HEK293T (cell line): ENCODE measurements at regions not wholly inside any gene's neighbourhood (a gene's known extent, or its start where the extent isn't known, plus 50 kb on each side); places are given as distances from the start of the nearest gene placed in this dataset.
"Not testable (repeated sequence)": the region's sequence is repeated elsewhere in the genome, so short reads cannot be mapped to it uniquely, and the experiment has no call there.

Experiments used
- CTCF ChIA-PET: fragments of 350-600 bp; formaldehyde crosslinking; extraction: SDS; loops from one replicate; lab custom pipeline; 2021; ENCODE audit warnings: antibody characterized with exemption, inconsistent platforms; lab: Yijun Ruan, JAX
- POLR2A ChIA-PET: fragments of 350-600 bp; formaldehyde crosslinking; extraction: SDS; loops from one replicate; lab custom pipeline; 2020; ENCODE audit warnings: antibody characterized with exemption, inconsistent platforms; lab: Yijun Ruan, JAX
- DNase-seq: peaks from one replicate; pipeline ENCODE4 v3.0.0; 2012; ENCODE audit warnings: mixed read lengths; ENCODE audit errors: extremely low spot score
- ARNT ChIP-seq: fragments of 450-650 bp; IDR thresholded peaks from 2 replicates; pipeline ENCODE4 v1.6.1; 2017; ENCODE audit warnings: mild to moderate bottlenecking
- BHLHE40 ChIP-seq: fragments of 450-650 bp; IDR thresholded peaks from 2 replicates; pipeline ENCODE4 v1.6.1; 2016; ENCODE audit warnings: mild to moderate bottlenecking, moderate library complexity, borderline replicate concordance
- CTBP1 ChIP-seq: fragments of 450-650 bp; IDR thresholded peaks from 2 replicates; pipeline ENCODE4 v1.6.1; 2016; ENCODE audit warnings: borderline replicate concordance
- ELF4 ChIP-seq: fragments of 450-650 bp; IDR thresholded peaks from 2 replicates; pipeline ENCODE4 v1.6.1; 2017; ENCODE audit warnings: antibody characterized with exemption
- FOXA1 ChIP-seq: fragments of 450-650 bp; IDR thresholded peaks from 2 replicates; pipeline ENCODE4 v1.6.1; 2016; ENCODE audit warnings: mild to moderate bottlenecking
- FOXK2 ChIP-seq: fragments of 450-650 bp; IDR thresholded peaks from 2 replicates; pipeline ENCODE4 v1.6.1; 2016; ENCODE audit warnings: mild to moderate bottlenecking
- FOXM1 ChIP-seq: fragments of 450-650 bp; IDR thresholded peaks from 2 replicates; pipeline ENCODE4 v1.6.1; 2017; ENCODE audit warnings: mild to moderate bottlenecking, borderline replicate concordance
- HDGF ChIP-seq: fragments of 450-650 bp; IDR thresholded peaks from 2 replicates; pipeline ENCODE4 v1.6.1; 2017; ENCODE audit warnings: antibody characterized with exemption, borderline replicate concordance
- L3MBTL2 ChIP-seq: fragments of 450-650 bp; conservative IDR thresholded peaks from 2 replicates; pipeline ENCODE4 v1.6.1; 2016; ENCODE audit warnings: mild to moderate bottlenecking
- LEF1 ChIP-seq: fragments of 450-650 bp; IDR thresholded peaks from 2 replicates; pipeline ENCODE4 v1.6.1; 2017; ENCODE audit warnings: mild to moderate bottlenecking, borderline replicate concordance
- NFRKB ChIP-seq: fragments of 450-650 bp; IDR thresholded peaks from 2 replicates; pipeline ENCODE4 v1.6.1; 2016; ENCODE audit warnings: mild to moderate bottlenecking, moderate library complexity
- SP1 ChIP-seq: fragments of 450-650 bp; IDR thresholded peaks from 2 replicates; pipeline ENCODE4 v1.6.1; 2017
- SUZ12 ChIP-seq: fragments of 450-650 bp; IDR thresholded peaks from 2 replicates; pipeline ENCODE4 v1.6.1; 2016; ENCODE audit warnings: mild to moderate bottlenecking
- TARDBP ChIP-seq: fragments of 450-650 bp; IDR thresholded peaks from 2 replicates; pipeline ENCODE4 v1.6.1; 2016
- ZNF384 ChIP-seq: fragments of 450-650 bp; IDR thresholded peaks from 2 replicates; pipeline ENCODE4 v1.6.1; 2016

DNA sequence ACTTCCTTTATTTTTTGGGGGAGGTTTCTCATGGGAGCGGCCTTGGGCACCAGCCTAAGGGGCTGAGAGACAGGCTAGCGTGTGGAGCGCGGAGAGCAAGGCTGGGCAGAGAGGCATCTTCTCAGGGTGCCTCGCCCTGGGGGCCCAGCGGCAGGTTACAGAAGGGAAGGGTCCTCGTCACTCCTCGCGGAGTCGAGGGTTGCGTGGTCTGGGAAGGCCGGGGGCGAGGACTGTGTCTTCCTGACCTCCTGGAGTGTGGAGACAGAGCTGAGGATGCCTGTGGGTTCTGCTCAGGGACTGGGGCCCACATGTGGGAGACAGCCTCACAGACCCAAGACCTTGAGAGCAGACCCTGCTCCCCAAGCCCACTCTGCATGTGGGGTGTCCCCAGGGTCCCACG lies 79.6 kb upstream of the LRPAP1 start:
- DNase-seq, result no peak
- POLR2A ChIA-PET, result no interaction called here

DNA sequence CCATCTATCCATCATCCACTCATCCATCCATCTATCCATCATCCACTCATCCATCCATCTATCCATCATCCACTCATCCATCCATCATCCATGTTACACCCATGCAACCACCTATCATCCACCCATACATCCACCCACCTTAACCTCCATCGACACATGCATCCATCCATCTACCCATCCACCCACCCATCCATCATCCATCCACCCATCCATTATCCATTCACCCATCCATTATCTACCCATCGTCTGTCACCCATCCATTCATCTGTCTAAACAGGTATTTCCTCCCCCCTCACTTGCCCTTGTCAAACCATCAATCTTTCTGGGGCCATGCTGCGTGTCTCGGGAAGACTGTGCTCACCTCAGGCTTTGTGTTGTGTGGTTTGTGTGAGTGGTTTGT lies 78.6 kb upstream of the LRPAP1 start:
- POLR2A ChIA-PET, DNase-seq, CTCF ChIA-PET: not testable (repeated sequence)

More for the DNA sequence above, 79.6 kb upstream of the LRPAP1 start:
- CTCF ChIA-PET, result no interaction called here
- TF ChIP-seq LEF1 (no peak), TARDBP (no peak), ZNF384 (no peak)

DNA sequence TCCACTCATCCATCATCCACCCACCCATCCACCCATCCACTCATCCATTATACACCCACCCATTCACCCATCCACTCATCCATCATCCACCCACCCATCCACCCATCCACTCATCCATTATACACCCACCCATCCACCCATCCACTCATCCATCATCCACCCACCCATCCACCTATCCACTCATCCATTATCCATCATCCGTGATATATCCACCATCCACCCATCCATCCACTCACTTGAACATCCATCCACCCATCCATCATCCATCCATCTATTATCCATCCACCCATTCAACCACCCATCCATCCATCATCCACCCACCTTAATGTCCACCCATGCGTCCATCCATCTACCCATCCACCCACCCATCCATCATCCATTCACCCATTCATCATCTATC lies 77.7 kb upstream of the LRPAP1 start:
- POLR2A ChIA-PET, CTCF ChIA-PET, DNase-seq: not testable (repeated sequence)

DNA sequence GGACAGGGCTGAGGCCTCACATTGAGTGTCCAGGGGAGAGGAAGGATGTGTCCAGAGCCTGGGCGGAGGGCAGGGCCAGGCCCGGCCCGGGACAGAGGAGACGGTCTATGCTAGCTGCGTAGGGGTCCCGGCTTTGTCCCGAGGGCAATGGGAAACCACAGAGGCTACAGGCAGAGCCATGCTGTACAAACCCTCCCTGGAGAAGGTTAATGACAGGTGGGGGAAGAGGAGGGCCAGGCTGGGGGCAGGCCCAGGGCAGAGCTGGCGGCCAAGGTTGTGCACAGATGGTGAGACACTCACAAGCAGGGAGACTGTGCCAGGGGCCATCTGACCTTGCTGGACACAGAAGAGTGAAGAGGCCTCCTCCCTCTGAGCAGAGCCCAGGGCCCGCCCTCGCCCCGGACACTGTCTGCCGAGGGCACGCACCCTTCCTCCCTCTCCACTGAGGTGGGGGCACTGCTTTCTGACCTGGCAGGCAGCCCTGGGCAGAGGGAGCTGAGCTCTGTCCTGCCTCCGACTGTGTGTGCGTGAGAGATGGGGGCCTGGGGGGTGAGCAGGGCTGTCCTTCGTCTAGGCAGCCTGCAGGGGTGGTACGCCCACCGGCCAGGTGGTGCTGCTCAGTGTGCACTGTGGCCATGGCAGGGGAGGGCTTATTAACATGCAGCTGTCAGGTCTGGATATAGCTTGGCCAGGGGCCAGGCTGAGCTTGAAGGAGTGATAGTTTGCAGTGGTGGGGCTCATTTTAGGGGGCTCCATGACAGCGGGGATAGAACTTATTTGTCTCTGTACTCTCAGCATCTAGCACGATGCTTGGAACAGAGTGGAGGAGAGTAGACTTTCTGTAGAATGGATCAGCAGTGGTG lies 75.7 kb upstream of the LRPAP1 start:
- CTCF ChIA-PET, result no interaction called here
- TF ChIP-seq ELF4 (no peak), SUZ12 (no peak)
- DNase-seq, result no peak
- POLR2A ChIA-PET, result no interaction called here

DNA sequence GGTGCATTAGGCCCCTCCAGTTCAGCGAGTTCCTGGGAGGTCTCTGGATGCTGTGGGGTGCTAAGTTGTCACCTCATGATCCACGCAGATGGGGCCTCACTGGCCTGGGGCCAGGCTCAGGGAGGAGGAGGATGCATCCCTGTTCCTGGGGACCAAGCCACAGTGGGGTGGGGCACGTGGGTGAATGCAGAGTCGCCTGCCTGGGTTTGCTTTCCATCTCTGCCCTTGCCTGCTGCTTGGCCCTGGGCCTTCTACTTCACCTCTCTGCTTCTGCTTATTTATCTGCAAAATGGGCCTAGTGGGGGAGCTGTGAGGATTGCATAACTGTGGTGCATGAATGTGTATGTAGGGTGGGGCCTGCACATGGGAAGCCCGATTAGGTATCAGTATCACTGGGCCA lies 74.6 kb upstream of the LRPAP1 start:
- DNase-seq, POLR2A ChIA-PET, CTCF ChIA-PET: not testable (repeated sequence)

DNA sequence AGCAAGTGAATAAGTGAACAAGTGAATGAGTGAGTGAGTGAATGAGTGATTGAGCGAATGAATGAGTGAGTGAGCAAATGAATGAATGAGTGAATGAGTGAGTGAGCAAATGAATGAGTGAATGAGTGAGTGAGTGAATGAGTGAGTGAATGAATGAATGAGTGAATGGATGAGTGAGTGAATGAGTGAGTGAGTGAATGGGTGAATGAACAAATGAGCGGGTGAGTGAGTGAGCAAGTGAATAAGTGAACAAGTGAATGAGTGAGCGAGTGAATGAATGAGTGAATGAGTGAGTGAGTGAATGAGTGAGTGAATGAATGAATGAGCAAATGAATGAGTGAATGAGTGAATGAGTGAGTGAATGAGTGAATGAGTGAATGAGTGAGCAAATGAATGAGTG lies 74.0 kb upstream of the LRPAP1 start:
- DNase-seq, POLR2A ChIA-PET, CTCF ChIA-PET: not testable (repeated sequence)

DNA sequence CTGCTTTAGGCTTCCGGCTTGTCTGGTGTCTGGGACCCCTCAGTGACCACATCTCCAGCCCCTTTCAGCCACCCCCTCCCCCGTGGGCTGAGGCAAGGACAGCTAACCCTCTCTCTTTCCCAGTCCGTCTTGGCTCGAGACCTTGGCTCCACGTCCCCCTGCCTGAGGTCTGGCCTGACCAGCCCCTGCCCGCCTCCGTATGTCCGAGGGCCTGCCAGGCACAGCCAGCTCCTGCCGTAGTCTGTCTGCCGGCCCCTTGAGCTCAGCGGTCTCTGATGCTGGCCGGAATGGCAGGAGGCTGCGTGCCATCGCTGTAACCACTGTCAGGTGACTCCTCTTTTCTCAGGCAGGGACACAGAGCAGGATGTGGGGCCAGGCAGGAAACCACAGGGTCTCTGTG lies 73.3 kb upstream of the LRPAP1 start:
- no peak for DNase-seq
- CTCF ChIA-PET, result no interaction called here
- POLR2A ChIA-PET, result no interaction called here
- TF ChIP-seq CTBP1 (no peak), FOXA1 (no peak), SP1 (no peak), FOXM1 (no peak), BHLHE40 (no peak), LEF1 (no peak), ZNF384 (no peak), SUZ12 (no peak), ARNT (no peak), HDGF (no peak), FOXK2 (no peak), TARDBP (no peak), NFRKB (no peak), L3MBTL2 (no peak), ELF4 (no peak)

DNA sequence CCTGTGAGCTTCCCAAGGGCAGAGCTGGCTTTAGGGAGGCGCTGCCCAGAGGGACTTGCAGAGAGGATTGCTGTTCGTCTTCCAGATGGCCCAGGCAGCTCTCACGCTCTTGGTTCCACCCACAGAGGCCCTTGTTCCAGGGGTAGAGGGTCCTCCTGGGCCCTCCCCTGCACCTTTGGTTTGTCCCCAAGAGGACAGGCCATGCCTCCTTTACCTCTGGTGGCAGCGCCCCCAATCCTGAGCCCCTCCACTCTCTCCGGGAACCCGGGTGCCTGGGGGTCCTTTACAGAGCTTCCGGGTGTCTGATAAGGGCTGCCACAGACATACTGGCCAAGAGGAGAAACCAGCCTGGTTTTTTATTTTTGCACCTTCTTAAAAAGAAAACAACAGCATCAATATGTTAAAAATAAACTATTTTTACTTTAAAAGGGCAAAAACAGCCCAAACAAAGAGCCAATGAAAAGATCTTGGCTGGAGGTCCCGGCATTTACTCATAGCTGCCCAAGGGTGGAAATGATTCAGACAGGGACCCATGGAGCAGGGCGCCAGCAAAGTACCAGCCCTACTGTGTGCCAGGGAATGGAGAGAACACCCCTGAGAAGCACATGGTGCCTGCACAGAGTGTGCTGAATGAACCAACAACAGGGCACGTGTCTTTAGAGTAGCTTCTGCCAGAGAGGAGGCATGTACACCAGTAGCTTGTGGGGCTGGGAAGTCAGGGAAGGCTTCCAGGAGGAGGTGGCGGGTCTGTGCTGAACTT lies 70.8 kb upstream of the LRPAP1 start:
- POLR2A ChIA-PET, DNase-seq, CTCF ChIA-PET: not testable (repeated sequence)

DNA sequence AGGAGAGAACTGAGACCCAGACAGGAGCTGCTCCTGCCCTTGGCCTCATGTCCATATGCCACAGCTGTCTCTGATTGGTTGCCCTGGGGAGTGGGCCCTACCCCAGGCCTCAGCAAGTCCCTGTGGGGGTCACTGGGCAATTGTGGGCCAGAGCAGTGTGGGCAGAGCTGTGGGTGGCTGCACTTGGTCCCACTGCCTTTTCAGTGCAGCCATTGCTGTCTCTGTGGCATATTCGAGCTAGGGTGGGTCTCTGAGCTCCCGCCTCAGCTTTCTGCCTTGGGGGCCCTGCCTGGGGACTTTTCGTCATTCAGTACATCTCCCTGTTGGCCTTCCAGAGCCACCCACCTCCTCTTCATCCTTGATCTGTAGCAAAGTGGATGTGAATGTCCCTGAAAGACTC lies 69.8 kb upstream of the LRPAP1 start:
- no peak for DNase-seq
- ChIA-PET POLR2A (no interaction called here), CTCF (no interaction called here)
- TF ChIP-seq FOXM1, result no peak
- TF ChIP-seq ZNF384, result no peak
- no peak for TF ChIP-seq TARDBP
- TF ChIP-seq LEF1, result no peak
- no peak for TF ChIP-seq FOXA1

DNA sequence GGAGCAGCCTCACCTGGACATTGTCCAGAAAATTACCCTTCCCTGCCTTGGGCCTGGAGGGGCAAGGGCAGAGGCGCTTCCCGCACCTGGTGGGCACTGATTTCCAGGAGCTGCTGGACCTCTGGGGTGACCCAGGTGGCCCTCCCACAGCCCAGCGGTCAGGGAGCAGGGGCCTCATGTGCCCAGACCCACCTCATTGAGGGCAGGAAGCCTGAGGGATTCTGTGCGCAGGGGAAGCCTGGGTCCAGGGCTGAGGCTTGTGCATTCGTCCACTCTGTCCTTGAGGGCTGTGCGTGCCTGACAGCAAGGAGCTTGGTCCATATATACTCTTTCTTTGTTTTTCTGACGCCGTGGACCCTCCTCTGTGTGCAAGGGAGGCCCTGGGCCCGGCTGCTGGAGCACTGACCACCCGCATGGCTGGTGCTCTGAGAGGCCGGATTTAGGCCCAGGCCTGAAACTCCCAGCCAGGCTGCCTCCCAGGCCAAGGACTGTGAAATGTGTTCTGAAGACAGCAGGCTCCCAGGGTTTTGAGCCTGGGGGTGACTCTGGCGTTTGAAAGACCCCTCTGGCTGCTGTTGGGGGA lies 69.0 kb upstream of the LRPAP1 start:
- CTCF ChIA-PET, POLR2A ChIA-PET, DNase-seq: not testable (repeated sequence)
